Neural progenitor cell (in vitro differentiated cells): ENCODE measurements at regions not wholly inside any gene's neighbourhood (a gene's known extent, or its start where the extent isn't known, plus 50 kb on each side); places are given as distances from the start of the nearest gene placed in this dataset.

Experiments
- DNase-seq: peaks from one replicate; pipeline ENCODE4 v3.0.0-alpha.2; 2016; ENCODE audit warnings: low spot score
- H2AFZ ChIP-seq: fragments of 200-600 bp; sonication (generic); replicated peaks from 2 replicates; pipeline ENCODE4 v1.6.1; 2016; ENCODE audit warnings: antibody characterized with exemption
- H3F3A ChIP-seq: fragments of 200-600 bp; sonication (generic); 2 replicates; pipeline ENCODE4 v1.6.1; 2016; ENCODE audit warnings: antibody characterized with exemption, low read depth
- H3K27ac ChIP-seq: fragments of 200-600 bp; sonication (generic); 2 replicates; pipeline ENCODE4 v1.5.1; 2016; ENCODE audit warnings: mild to moderate bottlenecking
- H3K27me3 ChIP-seq: fragments of 200-600 bp; sonication (generic); 2 replicates; pipeline ENCODE4 v1.6.1; 2016; ENCODE audit warnings: mild to moderate bottlenecking, moderate library complexity
- H3K36me3 ChIP-seq: fragments of 200-600 bp; sonication (generic); 2 replicates; pipeline ENCODE4 v1.5.1; 2016
- H3K4me1 ChIP-seq: fragments of 200-600 bp; sonication (generic); 2 replicates; pipeline ENCODE4 v1.6.1; 2016; ENCODE audit warnings: mixed run types
- H3K4me2 ChIP-seq: fragments of 200-600 bp; sonication (generic); 2 replicates; pipeline ENCODE4 v1.6.1; 2016
- H3K4me3 ChIP-seq: fragments of 200-600 bp; sonication (generic); 2 replicates; pipeline ENCODE4 v1.5.1; 2016
- H3K79me2 ChIP-seq: fragments of 200-600 bp; sonication (generic); 2 replicates; pipeline ENCODE4 v1.6.1; 2016; ENCODE audit warnings: low read depth
- H3K9ac ChIP-seq: fragments of 200-600 bp; sonication (generic); 2 replicates; pipeline ENCODE4 v1.6.1; 2016
- H3K9me3 ChIP-seq: fragments of 200-600 bp; sonication (generic); 2 replicates; pipeline ENCODE4 v1.5.1; 2016; ENCODE audit warnings: low read depth
- H4K20me1 ChIP-seq: fragments of 200-600 bp; sonication (generic); 2 replicates; pipeline ENCODE4 v1.6.1; 2016; ENCODE audit warnings: low read depth
- H3K27ac Mint-ChIP-seq: 3 replicates; pipeline ENCODE4 v1.8.0; 2021; ENCODE audit warnings: mixed read lengths
- H3K27me3 Mint-ChIP-seq: 2 replicates; pipeline ENCODE4 v1.8.0; 2022; ENCODE audit warnings: low read depth, mild to moderate bottlenecking, inconsistent platforms, moderate library complexity, mixed read lengths; ENCODE audit not compliant: insufficient read depth
- H3K36me3 Mint-ChIP-seq: 3 replicates; pipeline ENCODE4 v1.8.0; 2021; ENCODE audit warnings: mixed read lengths
- H3K4me1 Mint-ChIP-seq: 3 replicates; pipeline ENCODE4 v1.8.0; 2021; ENCODE audit warnings: mixed read lengths
- H3K4me3 Mint-ChIP-seq: 3 replicates; pipeline ENCODE4 v1.8.0; 2021; ENCODE audit warnings: mild to moderate bottlenecking, moderate library complexity, mixed read lengths
- H3K9me3 Mint-ChIP-seq: 3 replicates; pipeline ENCODE4 v1.8.0; 2020; ENCODE audit warnings: mixed read lengths
- CTCF ChIP-seq: fragments of 200-600 bp; sonication (generic); IDR thresholded peaks from 2 replicates; pipeline ENCODE4 v1.5.1; 2017; ENCODE audit warnings: antibody characterized with exemption, mild to moderate bottlenecking
- EZH2 ChIP-seq: fragments of 200-600 bp; sonication (generic); IDR thresholded peaks from 2 replicates; pipeline ENCODE4 v1.6.1; 2017; ENCODE audit warnings: antibody characterized with exemption, mild to moderate bottlenecking, moderate library complexity
- EZH2phosphoT487 ChIP-seq: fragments of 200-600 bp; sonication (generic); IDR thresholded peaks from 2 replicates; pipeline ENCODE4 v1.6.1; 2017; ENCODE audit warnings: antibody characterized with exemption

GRCh38 chr13:105207572-105208293 is 1327.7 kb downstream of the EFNB2 start:
- H3K9me3 ChIP-seq = no peaks in the 10 kb centered on the region
- H3K36me3 Mint-ChIP-seq = no peaks in the 10 kb centered on the region

GRCh38 chr13:105202354-105202753 is 1333.1 kb downstream of the EFNB2 start:
- TF ChIP-seq CTCF = peak; percentile 69
- no peak for TF ChIP-seq EZH2phosphoT487
- no peaks in the 10 kb centered on the region for H3K4me1 ChIP-seq
- H3K27me3 Mint-ChIP-seq = no peaks in the 10 kb centered on the region
- H3K27ac Mint-ChIP-seq = no peak overlapping the region
- no peaks in the 10 kb centered on the region for H3K36me3 ChIP-seq
- H3K27ac ChIP-seq = no peak overlapping the region
- H3K9me3 ChIP-seq = no peaks in the 10 kb centered on the region
- no peak overlapping the region for H3K4me3 Mint-ChIP-seq
- H4K20me1 ChIP-seq = no peaks in the 10 kb centered on the region
- no peaks in the 10 kb centered on the region for H3K36me3 Mint-ChIP-seq
- H3K4me2 ChIP-seq = no peak overlapping the region
- H3F3A ChIP-seq = no peaks in the 10 kb centered on the region
- no peaks in the 10 kb centered on the region for H3K79me2 ChIP-seq
- H3K27me3 ChIP-seq = no peaks in the 10 kb centered on the region
- H3K9ac ChIP-seq = no peak overlapping the region
- no peak overlapping the region for H3K4me3 ChIP-seq
- no peaks in the 10 kb centered on the region for H3K9me3 Mint-ChIP-seq
- DNase-seq = peak; percentile 56
- no peaks in the 10 kb centered on the region for H3K4me1 Mint-ChIP-seq
- no peak overlapping the region for H2AFZ ChIP-seq

More at GRCh38 chr13:105207572-105208293, 1327.7 kb downstream of the EFNB2 start:
- H3K9me3 Mint-ChIP-seq = no peaks in the 10 kb centered on the region
- TF ChIP-seq EZH2 (no peak), CTCF (no peak), EZH2phosphoT487 (no peak)
- Histone ChIP-seq H4K20me1 (no peaks in the 10 kb centered on the region), H2AFZ (no peak overlapping the region), H3F3A (no peaks in the 10 kb centered on the region), H3K9ac (no peak overlapping the region), H3K27ac (no peak overlapping the region), H3K4me1 (no peaks in the 10 kb centered on the region), H3K4me2 (no peak overlapping the region), H3K4me3 (no peak overlapping the region), H3K79me2 (no peaks in the 10 kb centered on the region), H3K36me3 (no peaks in the 10 kb centered on the region), H3K27me3 (no peaks in the 10 kb centered on the region)
- no peaks in the 10 kb centered on the region for H3K27me3 Mint-ChIP-seq
- no peak overlapping the region for H3K27ac Mint-ChIP-seq
- DNase-seq = no peak
- no peak overlapping the region for H3K4me3 Mint-ChIP-seq
- H3K4me1 Mint-ChIP-seq = no peaks in the 10 kb centered on the region

GRCh38 chr13:105201351-105201750 is 1334.1 kb downstream of the EFNB2 start:
- H3K9me3 Mint-ChIP-seq = no peaks in the 10 kb centered on the region
- no peaks in the 10 kb centered on the region for H3K9me3 ChIP-seq
- no peaks in the 10 kb centered on the region for H3K4me1 Mint-ChIP-seq
- H3K36me3 Mint-ChIP-seq = no peaks in the 10 kb centered on the region
- no peaks in the 10 kb centered on the region for H3K79me2 ChIP-seq
- no peaks in the 10 kb centered on the region for H3F3A ChIP-seq
- no peak overlapping the region for H3K4me3 ChIP-seq
- no peak overlapping the region for H3K27ac Mint-ChIP-seq
- no peak overlapping the region for H3K9ac ChIP-seq
- H3K27me3 Mint-ChIP-seq = no peaks in the 10 kb centered on the region
- H3K27me3 ChIP-seq = no peaks in the 10 kb centered on the region
- H3K27ac ChIP-seq = no peak overlapping the region
- H2AFZ ChIP-seq = no peak overlapping the region
- TF ChIP-seq EZH2phosphoT487 (no peak), CTCF (no peak), EZH2 (no peak)
- H4K20me1 ChIP-seq = no peaks in the 10 kb centered on the region
- H3K36me3 ChIP-seq = no peaks in the 10 kb centered on the region
- H3K4me2 ChIP-seq = no peak overlapping the region
- no peaks in the 10 kb centered on the region for H3K4me1 ChIP-seq
- no peak overlapping the region for H3K4me3 Mint-ChIP-seq
- no peak for DNase-seq
